Spleen (tissue), 7 donors: ENCODE measurements at regions not wholly inside any gene's neighbourhood (a gene's known extent, or its start where the extent isn't known, plus 50 kb on each side); places are given as distances from the start of the nearest gene placed in this dataset.

ENCODE experiments used
- CTCF ChIP-seq, 11 experiments: fragments of 200-600 bp in 7 of 11; fragments of 450-650 bp in 4 of 11; sonication (generic) in 4 of 11; IDR thresholded peaks in 8 of 11; conservative IDR thresholded peaks in 3 of 11; 1 replicate in 7 of 11; 2 replicates in 4 of 11; pipeline versions ENCODE4 v1.4.0 to v1.8.0; 2016 to 2021; ENCODE audit warnings: antibody characterized with exemption in 11 of 11, inconsistent platforms in 4 of 11, mild to moderate bottlenecking in 1 of 11
- POLR2A ChIP-seq, 3 donors: fragments of 450-650 bp; IDR thresholded peaks; one replicate each; pipeline ENCODE4 v1.5.1; 2017; ENCODE audit warnings: antibody characterized with exemption in 3 of 3, mild to moderate bottlenecking in 1 of 3
- POLR2AphosphoS5 ChIP-seq, 3 donors: sonication (generic); formaldehyde crosslinking; IDR thresholded peaks; one replicate each; pipeline ENCODE4 v1.5.1; 2017; ENCODE audit warnings: antibody characterized with exemption in 3 of 3
- donor health status: DM: no; HTN: no; CAD: no; lungs with moderate emphysema.
- donor health status: DM: no; HTN: no; CAD: no.
- donor health status: DM: no; HTN: no; CAD: no.

GRCh38 chr11:44377121-44377520 lies 67.2 kb upstream of the ALX4 start:
- TF ChIP-seq POLR2AphosphoS5 (IDR thresholded peaks at IDR 0.05) (no peak), CTCF (IDR thresholded peaks at IDR 0.05 in 8 of 11, conservative IDR thresholded peaks at IDR 0.05 in 3 of 11) (no peak), POLR2A (IDR thresholded peaks at IDR 0.05) (no peak)
